Uterus (tissue), 2 donors: ENCODE measurements at regions not wholly inside any gene's neighbourhood (a gene's known extent, or its start where the extent isn't known, plus 50 kb on each side); places are given as distances from the start of the nearest gene placed in this dataset.

Source experiments
- CTCF ChIP-seq, 4 experiments: fragments of 200-600 bp in 2 of 4; fragments of 450-650 bp in 2 of 4; sonication (generic) in 2 of 4; IDR thresholded peaks; one replicate each; pipeline ENCODE4 v1.5.1; 2016 to 2019; ENCODE audit warnings: antibody characterized with exemption in 4 of 4, mild to moderate bottlenecking in 2 of 4, moderate library complexity in 1 of 4
- POLR2A ChIP-seq, 2 donors: fragments of 450-650 bp; IDR thresholded peaks; one replicate each; pipeline ENCODE4 v1.6.1; 2016; ENCODE audit warnings: antibody characterized with exemption in 2 of 2, mild to moderate bottlenecking in 1 of 2, moderate library complexity in 1 of 2

GRCh38 chr2:177058747-177059146 is 153.8 kb upstream of the HNRNPA3 start:
- TF ChIP-seq CTCF (IDR thresholded peaks at IDR 0.05) (no peak), POLR2A (IDR thresholded peaks at IDR 0.05) (no peak)
